Stimulated activated CD4-positive, alpha-beta T cell treated with anti-CD3 and anti-CD28 coated beads, TNF-alpha, amount 100 ng/mL, for 48 hours (primary cell): ENCODE measurements at regions not wholly inside any gene's neighbourhood (a gene's known extent, or its start where the extent isn't known, plus 50 kb on each side); places are given as distances from the start of the nearest gene placed in this dataset.

Experiments used
- DNase-seq, 3 donors: peaks; one replicate each; pipeline ENCODE4 v3.0.0-alpha.2; 2020; ENCODE audit warnings: low read depth in 3 of 3

DNA sequence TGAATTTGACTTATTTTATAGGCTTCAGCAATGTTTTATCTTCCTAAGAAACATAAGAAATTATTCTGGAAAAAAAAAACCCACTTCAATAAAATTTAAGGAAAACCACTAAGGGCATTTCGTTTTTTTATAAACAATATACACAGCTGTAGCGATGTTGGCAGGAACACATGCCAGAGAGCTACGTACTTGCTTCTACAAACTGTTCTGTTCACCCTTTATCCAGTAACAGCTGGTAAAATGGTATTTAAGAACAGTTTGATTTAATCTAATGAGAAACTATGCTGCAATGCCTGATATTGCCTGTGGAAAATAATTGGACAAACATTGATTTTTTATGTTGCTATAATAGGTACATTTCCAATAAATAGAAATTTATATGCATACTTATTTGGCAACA lies 137.2 kb upstream of the DACH1 start:
- no peak for DNase-seq

DNA sequence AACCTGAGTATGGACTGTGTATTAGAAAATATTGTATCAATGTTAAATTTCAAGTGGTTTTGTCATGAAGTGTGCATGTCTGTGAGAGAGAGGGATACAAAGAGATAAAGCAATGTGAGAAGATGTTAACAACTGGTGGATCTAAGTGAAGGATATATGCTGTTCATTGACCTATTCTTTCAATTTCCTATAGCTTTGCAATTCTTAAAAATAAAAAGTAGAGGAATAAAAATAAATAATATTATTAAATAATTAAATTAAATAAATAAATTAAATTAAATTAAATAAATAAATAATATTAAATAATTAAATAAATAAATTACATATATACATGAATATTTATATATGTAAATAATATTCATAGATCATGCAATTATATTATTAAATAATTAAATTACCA lies 131.2 kb upstream of the DACH1 start:
- no peak for DNase-seq

DNA sequence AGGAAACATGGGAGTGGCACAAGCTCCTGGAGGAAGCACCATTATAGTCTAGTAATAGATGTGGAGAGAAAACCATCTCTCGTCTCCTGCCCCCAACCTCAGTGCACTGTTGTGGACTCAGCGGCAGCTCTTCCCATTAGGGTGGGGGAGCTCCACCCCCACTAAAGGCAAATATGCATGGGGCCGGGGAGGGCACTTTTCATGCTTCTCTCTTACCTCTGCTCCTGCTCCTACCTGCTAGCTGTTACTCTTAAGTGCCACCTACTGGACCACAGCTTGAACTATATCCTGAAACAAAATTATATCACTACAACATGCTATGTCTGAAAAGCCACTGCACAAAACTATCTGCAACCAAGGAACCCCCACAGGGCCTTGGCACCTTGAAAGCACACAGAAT lies 112.6 kb upstream of the DACH1 start:
- no peak for DNase-seq

DNA sequence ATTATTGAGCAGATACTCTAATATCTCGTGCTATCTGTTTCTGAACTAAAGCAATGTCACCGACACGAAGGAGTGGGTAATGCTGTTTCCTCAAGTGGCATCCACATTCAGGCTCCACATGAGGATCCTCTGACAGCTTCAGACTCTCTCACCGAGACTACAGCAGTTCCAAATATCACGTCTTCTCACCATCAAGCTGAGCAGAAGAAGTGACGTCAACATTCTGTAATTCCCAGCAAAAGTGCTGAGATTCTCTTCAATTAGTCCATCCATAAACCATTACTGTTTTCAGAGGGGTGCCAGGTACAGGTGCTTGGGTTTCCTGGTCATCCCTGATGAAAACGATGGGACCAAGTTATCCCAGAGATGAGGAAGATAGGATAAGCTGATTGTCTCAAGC lies 110.0 kb upstream of the DACH1 start:
- no peak for DNase-seq

- no peak for DNase-seq
Observed at GRCh38 chr13:71967990-71968389, 101.0 kb upstream of the DACH1 start.

DNA sequence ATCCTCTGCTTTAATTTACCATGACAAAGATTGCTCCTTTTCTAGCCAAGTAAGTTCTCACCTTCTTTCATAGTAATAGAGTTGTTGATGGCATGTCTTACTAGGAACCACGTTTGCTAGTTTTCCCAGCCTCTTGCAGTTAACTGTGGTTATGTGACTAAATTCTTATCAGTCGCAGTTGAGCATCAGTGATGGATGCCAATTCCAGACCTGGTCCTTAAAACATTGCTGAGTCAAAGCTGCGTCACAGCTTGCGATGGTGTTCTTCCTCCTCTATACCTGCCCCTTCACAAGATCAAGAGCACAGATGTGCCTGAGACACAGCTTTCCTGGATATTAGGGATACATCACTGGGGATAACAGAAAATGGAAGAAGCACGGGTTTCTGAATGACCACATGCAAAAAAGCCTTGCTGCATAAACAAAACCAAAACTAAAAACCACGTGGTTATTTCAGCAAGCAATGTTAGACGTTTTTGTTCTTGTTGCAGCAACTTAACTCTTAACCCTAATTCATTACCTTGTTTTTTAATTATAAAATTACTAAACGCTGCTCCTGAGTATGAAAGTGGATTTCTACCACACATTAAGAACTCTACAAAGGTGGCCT lies 97.6 kb upstream of the DACH1 start:
- DNase-seq, result no peak

DNA sequence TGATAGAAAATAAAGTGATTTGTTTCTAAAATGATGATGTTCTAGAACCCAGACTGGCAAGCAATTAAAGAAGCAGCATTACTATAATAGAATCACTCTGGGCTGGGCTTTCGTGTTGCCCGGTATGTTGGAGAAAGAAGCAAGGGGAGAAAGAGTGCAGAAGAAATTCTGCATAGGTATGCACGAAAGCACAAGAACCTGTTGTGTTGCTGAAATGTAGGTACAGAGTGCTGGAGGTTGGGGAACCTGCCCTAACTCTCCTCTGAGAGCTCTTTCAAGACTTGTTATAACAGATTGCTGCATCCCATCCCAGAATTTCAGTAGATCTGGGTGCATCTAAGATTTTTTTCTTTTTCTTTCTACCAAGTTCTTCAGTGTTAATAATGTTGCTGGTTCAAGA lies 95.7 kb upstream of the DACH1 start:
- DNase-seq, result no peak

DNA sequence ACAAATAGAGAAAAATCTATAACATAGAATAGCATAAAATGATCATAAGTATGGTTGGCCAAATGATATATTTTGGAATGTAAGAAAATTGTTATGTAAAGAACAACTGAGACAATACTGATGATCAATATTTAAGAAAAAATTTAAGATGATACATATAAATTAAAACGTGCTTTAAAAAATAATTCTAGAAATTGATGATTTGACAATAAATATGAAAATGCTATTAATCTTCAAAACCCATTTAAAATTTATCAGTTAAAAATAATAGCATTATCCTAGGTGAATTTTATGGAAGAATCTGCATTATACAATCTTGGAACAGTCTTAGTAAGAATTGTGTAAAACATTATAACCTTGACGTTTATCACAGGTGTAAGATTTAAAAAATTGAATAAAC lies 95.1 kb upstream of the DACH1 start:
- no peak for DNase-seq

GRCh38 chr13:71949441-71949840 lies 82.4 kb upstream of the DACH1 start:
- no peak for DNase-seq

GRCh38 chr13:71939186-71939585 lies 72.2 kb upstream of the DACH1 start:
- no peak for DNase-seq

GRCh38 chr13:71935166-71935840 lies 68.3 kb upstream of the DACH1 start:
- no peak for DNase-seq

DNA sequence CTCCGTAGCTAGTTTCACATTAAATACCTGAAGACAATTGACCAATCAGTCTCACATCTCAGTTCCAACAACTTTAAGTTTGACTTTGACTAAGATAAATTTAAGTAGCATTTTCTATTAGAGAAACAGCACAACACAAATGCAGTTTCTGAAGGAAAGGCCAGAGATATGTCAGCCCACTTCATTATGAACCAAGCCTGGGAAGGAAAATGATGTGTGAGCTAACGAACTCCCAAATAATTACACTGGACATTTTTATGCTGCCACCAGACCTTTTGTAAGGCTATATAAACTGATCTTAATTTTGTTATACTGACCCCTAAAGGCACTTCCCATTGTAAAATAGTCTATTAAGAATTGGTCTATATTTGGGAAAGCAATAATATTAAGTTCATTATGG lies 57.9 kb upstream of the DACH1 start:
- DNase-seq, result no peak

- no peak for DNase-seq
Observed at GRCh38 chr13:71922194-71922593, 55.2 kb upstream of the DACH1 start.
